Gastrocnemius medialis (tissue), 4 donors: ENCODE measurements at regions not wholly inside any gene's neighbourhood (a gene's known extent, or its start where the extent isn't known, plus 50 kb on each side); places are given as distances from the start of the nearest gene placed in this dataset.

Experiments
- ATAC-seq, 2 donors: fragments of 150-250 bp; one replicate each; pipeline ENCODE4 v1.9.1; 2016
- DNase-seq, 2 donors: peaks; one replicate each; pipeline ENCODE4 v3.0.0-alpha.2; 2019
- H3K27ac ChIP-seq, 4 donors: fragments of 200-600 bp; sonication (generic); 1 replicate in 1 of 4; 2 replicates in 3 of 4; pipeline ENCODE4 v1.5.1; 2016 to 2018; ENCODE audit warnings: mild to moderate bottlenecking in 2 of 4, moderate library complexity in 1 of 4
- H3K27me3 ChIP-seq, 3 donors: fragments of 200-600 bp; sonication (generic) in 2 of 3; 1 replicate in 1 of 3; 2 replicates in 2 of 3; pipeline versions ENCODE4 v1.5.1 to v1.6.0; 2016 to 2019; ENCODE audit warnings: mild to moderate bottlenecking in 1 of 3, moderate library complexity in 1 of 3
- H3K36me3 ChIP-seq, 2 donors: fragments of 200-600 bp; sonication (generic) in 1 of 2; one replicate each; pipeline ENCODE4 v1.5.1; 2017 to 2018
- H3K4me1 ChIP-seq, 2 donors: fragments of 200-600 bp; sonication (generic) in 1 of 2; one replicate each; pipeline ENCODE4 v1.5.1; 2016 to 2017; ENCODE audit warnings: mild to moderate bottlenecking in 2 of 2
- H3K4me3 ChIP-seq, 4 donors: fragments of 200-600 bp; sonication (generic) in 3 of 4; 1 replicate in 1 of 4; 2 replicates in 3 of 4; pipeline ENCODE4 v1.5.1; 2016 to 2019; ENCODE audit warnings: mild to moderate bottlenecking in 2 of 4
- H3K9me3 ChIP-seq, 3 donors: fragments of 200-600 bp; sonication (generic) in 2 of 3; 1 replicate in 1 of 3; 2 replicates in 2 of 3; pipeline ENCODE4 v1.5.1; 2016 to 2019
- POLR2A ChIP-seq, 2 donors: fragments of 450-650 bp; IDR thresholded peaks; one replicate each; pipeline ENCODE4 v1.6.1; 2017; ENCODE audit warnings: antibody characterized with exemption in 2 of 2, mild to moderate bottlenecking in 2 of 2, moderate library complexity in 2 of 2
- in situ Hi-C, 4 donors: fragments of 200-750 bp; cut with MboI; loops; one replicate each; pipeline versions ENCODE4 v1.15.0 to v1.8.0; 2017; ENCODE audit warnings: low sequenced_read_pairs in 4 of 4
- intact Hi-C: fragments of 100-400 bp; cut with DNase I; formaldehyde crosslinking; loops from one replicate; pipeline ENCODE4 v1.15.1; 2023; ENCODE audit warnings: low total_unique reads
- TF ChIP-seq, protein P1 (sequence below), 5 experiments: fragments of 450-650 bp in 3 of 5; fragments of 200-600 bp in 2 of 5; sonication (generic) in 2 of 5; IDR thresholded peaks in 4 of 5; conservative IDR thresholded peaks in 1 of 5; 1 replicate in 4 of 5; 2 replicates in 1 of 5; pipeline ENCODE4 v1.5.1; 2016 to 2019; ENCODE audit warnings: antibody characterized with exemption in 5 of 5, mild to moderate bottlenecking in 3 of 5, moderate library complexity in 3 of 5

DNA sequence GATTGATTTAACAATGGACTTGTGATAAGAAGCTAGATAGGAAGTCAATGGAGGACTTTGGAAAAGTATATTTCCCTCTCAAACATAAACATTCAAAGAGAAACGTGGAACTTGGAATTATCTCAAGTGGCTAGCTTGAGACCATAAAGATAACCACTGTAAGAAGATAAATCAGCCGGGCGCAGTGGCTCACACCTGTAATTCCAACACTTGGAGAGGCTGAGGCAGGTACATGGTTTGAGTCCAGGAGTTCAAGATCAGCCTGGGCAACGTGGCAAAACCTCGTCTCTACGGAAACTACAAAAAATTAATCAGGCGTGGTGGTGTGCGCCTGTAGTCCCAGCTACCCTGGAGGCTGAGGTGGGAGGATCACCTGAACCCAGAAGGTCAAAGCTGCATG lies 405.9 kb upstream of the ACVR2A start:
- ATAC-seq = no peak
- no peaks in the 10 kb centered on the region for H3K36me3 ChIP-seq
- H3K9me3 ChIP-seq = no peaks in the 10 kb centered on the region
- DNase-seq = no peak
- intact Hi-C loops (no loop called here), in situ Hi-C loops (no loop called here)
- TF ChIP-seq POLR2A (IDR thresholded peaks at IDR 0.05) = no peak
- TF ChIP-seq, protein P1, sequence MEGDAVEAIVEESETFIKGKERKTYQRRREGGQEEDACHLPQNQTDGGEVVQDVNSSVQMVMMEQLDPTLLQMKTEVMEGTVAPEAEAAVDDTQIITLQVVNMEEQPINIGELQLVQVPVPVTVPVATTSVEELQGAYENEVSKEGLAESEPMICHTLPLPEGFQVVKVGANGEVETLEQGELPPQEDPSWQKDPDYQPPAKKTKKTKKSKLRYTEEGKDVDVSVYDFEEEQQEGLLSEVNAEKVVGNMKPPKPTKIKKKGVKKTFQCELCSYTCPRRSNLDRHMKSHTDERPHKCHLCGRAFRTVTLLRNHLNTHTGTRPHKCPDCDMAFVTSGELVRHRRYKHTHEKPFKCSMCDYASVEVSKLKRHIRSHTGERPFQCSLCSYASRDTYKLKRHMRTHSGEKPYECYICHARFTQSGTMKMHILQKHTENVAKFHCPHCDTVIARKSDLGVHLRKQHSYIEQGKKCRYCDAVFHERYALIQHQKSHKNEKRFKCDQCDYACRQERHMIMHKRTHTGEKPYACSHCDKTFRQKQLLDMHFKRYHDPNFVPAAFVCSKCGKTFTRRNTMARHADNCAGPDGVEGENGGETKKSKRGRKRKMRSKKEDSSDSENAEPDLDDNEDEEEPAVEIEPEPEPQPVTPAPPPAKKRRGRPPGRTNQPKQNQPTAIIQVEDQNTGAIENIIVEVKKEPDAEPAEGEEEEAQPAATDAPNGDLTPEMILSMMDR (IDR thresholded peaks at IDR 0.05 in 4 of 5, conservative IDR thresholded peaks at IDR 0.05 in 1 of 5) = no peak
- H3K27ac ChIP-seq = no peak overlapping the region
- no peaks in the 10 kb centered on the region for H3K27me3 ChIP-seq
- H3K4me1 ChIP-seq = peaks cover 1 to 2% of the 10 kb centered on the region in 2 donors
- H3K4me3 ChIP-seq = no peak overlapping the region

DNA sequence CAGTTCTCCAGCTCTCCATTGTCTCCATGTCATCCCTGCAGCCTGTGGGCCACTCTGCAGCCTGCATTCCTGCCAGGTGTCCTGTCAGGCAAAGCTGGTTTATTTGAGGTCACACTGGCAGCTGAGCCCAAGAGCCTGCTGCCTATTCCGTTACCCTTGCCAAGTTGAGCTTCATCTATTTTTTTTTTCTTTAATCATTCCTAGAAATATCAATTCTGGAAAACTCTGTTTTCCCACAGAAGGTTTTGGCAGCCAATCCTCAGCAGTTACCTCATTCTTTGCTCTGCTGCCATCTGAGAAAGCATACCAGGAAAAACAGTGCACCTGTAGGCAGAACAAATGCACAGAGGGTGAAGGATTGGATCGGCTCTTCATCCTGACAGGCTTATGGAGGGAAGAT lies 411.0 kb upstream of the ACVR2A start:
- DNase-seq (no peak), ATAC-seq (no peak)
- no peaks in the 10 kb centered on the region for H3K27me3 ChIP-seq
- peaks cover 4 to 12% of the 10 kb centered on the region in 2 donors for H3K4me1 ChIP-seq
- H3K9me3 ChIP-seq = no peaks in the 10 kb centered on the region
- intact Hi-C loops (no loop called here), in situ Hi-C loops (no loop called here)
- no peak for TF ChIP-seq POLR2A (IDR thresholded peaks at IDR 0.05)
- TF ChIP-seq, protein P1 (IDR thresholded peaks at IDR 0.05 in 4 of 5, conservative IDR thresholded peaks at IDR 0.05 in 1 of 5) = no peak
- H3K36me3 ChIP-seq = no peaks in the 10 kb centered on the region
- H3K27ac ChIP-seq = no peak overlapping the region
- no peak overlapping the region for H3K4me3 ChIP-seq

DNA sequence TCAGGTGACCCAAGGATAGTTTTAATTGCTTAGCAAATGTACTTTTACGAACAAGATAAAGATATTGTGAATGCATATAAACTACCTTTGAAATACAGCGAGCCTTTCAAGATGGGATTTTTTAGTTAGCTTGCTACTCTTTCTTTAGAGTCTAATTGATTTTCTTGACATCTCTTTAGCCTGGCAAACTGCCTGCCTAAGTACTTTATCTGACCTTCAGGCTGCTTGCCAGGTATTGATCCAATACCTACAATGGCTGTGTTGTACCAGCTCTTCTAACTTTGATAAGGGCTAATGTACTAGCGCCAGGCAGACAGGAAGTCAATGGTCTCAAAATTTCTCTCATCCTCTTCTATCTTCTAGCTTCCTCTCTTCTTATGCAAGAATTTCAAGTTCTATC lies 414.4 kb upstream of the ACVR2A start:
- TF ChIP-seq POLR2A (IDR thresholded peaks at IDR 0.05) = no peak
- TF ChIP-seq, protein P1 (IDR thresholded peaks at IDR 0.05 in 4 of 5, conservative IDR thresholded peaks at IDR 0.05 in 1 of 5) = no peak
- intact Hi-C loops = no loop called here
- no peak for ATAC-seq

DNA sequence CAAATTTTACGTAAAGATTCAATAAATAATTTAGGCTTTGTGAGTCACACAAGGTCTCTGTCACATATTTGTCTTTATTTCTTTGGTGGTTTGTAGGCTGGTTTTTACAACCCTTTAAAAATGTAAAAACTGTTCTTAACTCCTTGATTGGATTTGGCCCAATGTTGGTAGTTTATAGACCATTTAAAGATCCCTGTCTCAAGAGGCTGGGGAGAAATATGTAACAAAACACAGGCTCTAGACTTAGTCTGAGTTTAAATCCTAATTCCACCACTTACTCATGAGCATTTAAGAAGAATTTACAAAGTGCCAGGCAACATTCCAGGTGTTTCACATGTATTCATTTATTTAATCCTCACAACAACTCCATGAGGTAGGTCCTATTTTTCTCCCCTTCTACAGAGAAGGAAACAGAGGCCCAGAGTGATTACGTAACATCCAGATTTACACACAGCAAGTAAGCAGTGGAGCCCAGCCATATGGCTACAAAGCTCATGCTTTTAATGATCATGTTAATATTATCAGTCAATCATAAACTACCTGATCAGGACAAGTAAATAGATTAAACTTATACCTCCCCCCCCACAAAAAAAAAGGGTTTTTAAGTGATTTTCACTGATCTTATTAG lies 416.6 kb upstream of the ACVR2A start:
- Histone ChIP-seq H3K36me3 (no peaks in the 10 kb centered on the region), H3K27me3 (no peaks in the 10 kb centered on the region), H3K27ac (no peak overlapping the region), H3K9me3 (no peaks in the 10 kb centered on the region), H3K4me1 (peaks cover 9 to 16% of the 10 kb centered on the region in 2 donors), H3K4me3 (no peak overlapping the region)
- TF ChIP-seq, protein P1 (IDR thresholded peaks at IDR 0.05 in 4 of 5, conservative IDR thresholded peaks at IDR 0.05 in 1 of 5) = no peak
- no peak for TF ChIP-seq POLR2A (IDR thresholded peaks at IDR 0.05)
- no peak for DNase-seq
- intact Hi-C loops (no loop called here), in situ Hi-C loops (no loop called here)
- no peak for ATAC-seq

More for the DNA sequence above, 414.4 kb upstream of the ACVR2A start:
- Histone ChIP-seq H3K27me3 (no peaks in the 10 kb centered on the region), H3K27ac (no peak overlapping the region), H3K36me3 (no peaks in the 10 kb centered on the region), H3K4me1 (peaks cover 4 to 12% of the 10 kb centered on the region in 2 donors), H3K9me3 (no peaks in the 10 kb centered on the region), H3K4me3 (no peak overlapping the region)
- no peak for DNase-seq
- in situ Hi-C loops = no loop called here
